SK-N-SH (cell line): ENCODE measurements at regions not wholly inside any gene's neighbourhood (a gene's known extent, or its start where the extent isn't known, plus 50 kb on each side); places are given as distances from the start of the nearest gene placed in this dataset.

Experiments used
- CTCF ChIA-PET: fragments of 300-600, 350-600 bp; formaldehyde crosslinking; extraction: SDS; loops from one replicate; lab custom pipeline; 2021; lab: Yijun Ruan, JAX
- POLR2A ChIA-PET: fragments of 350-600 bp; sonication (Branson Sonifier 250); formaldehyde crosslinking; extraction: SDS; loops from one replicate; lab custom pipeline; 2020; ENCODE audit warnings: antibody characterized with exemption, inconsistent platforms; lab: Yijun Ruan, JAX
- DNase-seq: peaks from one replicate; pipeline ENCODE4 v3.0.0; 2012
- H2AFZ ChIP-seq: fragments of 200-600 bp; sonication (generic); 2 replicates; pipeline ENCODE4 v1.8.1; 2016; ENCODE audit warnings: antibody characterized with exemption, mild to moderate bottlenecking, low read depth
- H3F3A ChIP-seq: fragments of 200-600 bp; sonication (generic); replicated peaks from 2 replicates; pipeline ENCODE3; 2016; ENCODE audit warnings: antibody characterized with exemption, mild to moderate bottlenecking; ENCODE audit not compliant: insufficient read depth
- H3K27ac ChIP-seq, 2 experiments: fragments of 200-500 bp in 1 of 2; fragments of 200-600 bp in 1 of 2; sonication (Bioruptor generic) in 1 of 2; sonication (generic), shearing (Covaris generic) in 1 of 2; 2 replicates each; pipeline versions ENCODE4 v1.5.1 to v1.6.1; 2014 to 2016; ENCODE audit warnings: low read depth in 2 of 2, inconsistent platforms in 1 of 2, low read length in 1 of 2, mild to moderate bottlenecking in 1 of 2, mixed read lengths in 1 of 2
- H3K27me3 ChIP-seq: fragments of 200-600 bp; sonication (generic), shearing (Covaris generic); 2 replicates; pipeline ENCODE4 v1.6.1; 2016; ENCODE audit warnings: mixed run types; ENCODE audit not compliant: insufficient read depth
- H3K36me3 ChIP-seq, 2 experiments: fragments of 200-500 bp in 1 of 2; fragments of 200-600 bp in 1 of 2; sonication (Bioruptor generic) in 1 of 2; sonication (generic) in 1 of 2; replicated peaks in 1 of 2; 2 replicates each; pipeline versions ENCODE3 to v1.5.1; 2014 to 2016; ENCODE audit warnings: low read length in 1 of 2, mild to moderate bottlenecking in 1 of 2; ENCODE audit not compliant: insufficient read depth in 2 of 2, control insufficient read depth in 1 of 2
- H3K4me1 ChIP-seq, 2 experiments: fragments of 200-500 bp in 1 of 2; fragments of 200-600 bp in 1 of 2; sonication (Bioruptor generic) in 1 of 2; sonication (generic), shearing (Covaris generic) in 1 of 2; 2 replicates each; pipeline versions ENCODE4 v1.5.1 to v1.6.1; 2014 to 2016; ENCODE audit warnings: low read depth in 1 of 2, low read length in 1 of 2, mixed run types in 1 of 2; ENCODE audit not compliant: insufficient read depth in 2 of 2, control insufficient read depth in 1 of 2
- H3K4me2 ChIP-seq: fragments of 200-600 bp; sonication (generic), shearing (Covaris generic); 2 replicates; pipeline ENCODE4 v1.6.1; 2017; ENCODE audit warnings: mixed run types
- H3K4me3 ChIP-seq, 2 experiments: fragments of 200-500 bp in 1 of 2; fragments of 200-600 bp in 1 of 2; sonication (Bioruptor generic) in 1 of 2; sonication (generic), shearing (Covaris generic) in 1 of 2; 2 replicates each; pipeline versions ENCODE4 v1.5.1 to v1.8.1; 2014 to 2016; ENCODE audit warnings: low read depth in 2 of 2, inconsistent platforms in 1 of 2, low read length in 1 of 2, mild to moderate bottlenecking in 1 of 2, mixed read lengths in 1 of 2, moderate library complexity in 1 of 2
- H3K79me2 ChIP-seq: fragments of 200-600 bp; sonication (generic); 2 replicates; pipeline ENCODE4 v1.8.1; 2017; ENCODE audit warnings: mild to moderate bottlenecking; ENCODE audit not compliant: insufficient read depth
- H3K9ac ChIP-seq: fragments of 200-600 bp; sonication (generic); 2 replicates; pipeline ENCODE4 v1.6.1; 2017; ENCODE audit warnings: mixed run types
- H3K9me2 ChIP-seq: fragments of 200-600 bp; sonication (generic); 2 replicates; pipeline ENCODE4 v1.6.1; 2017; ENCODE audit warnings: mixed run types
- H3K9me3 ChIP-seq: fragments of 200-600 bp; sonication (generic); 2 replicates; pipeline ENCODE4 v1.6.1; 2017; ENCODE audit warnings: mixed run types, mild to moderate bottlenecking, moderate library complexity
- H4K20me1 ChIP-seq: fragments of 200-600 bp; sonication (generic); 2 replicates; pipeline ENCODE4 v1.6.1; 2017; ENCODE audit warnings: mild to moderate bottlenecking, mixed run types; ENCODE audit not compliant: insufficient read depth
- CHD2 ChIP-seq: fragments of 150-350 bp; IDR thresholded peaks from 2 replicates; pipeline ENCODE4 v1.6.1; 2018; ENCODE audit warnings: low read length; ENCODE audit not compliant: partially characterized antibody
- EP300 ChIP-seq, 2 experiments: IDR thresholded peaks; 2 replicates each; pipeline versions ENCODE4 v1.4.0 to v1.6.1; 2012; ENCODE audit warnings: borderline replicate concordance in 1 of 2, low read depth in 1 of 2, low read length in 1 of 2
- FOXM1 ChIP-seq: IDR thresholded peaks from 2 replicates; pipeline ENCODE4 v1.4.0; 2012; ENCODE audit warnings: low read depth, mild to moderate bottlenecking
- GABPA ChIP-seq: IDR thresholded peaks from 2 replicates; pipeline ENCODE4 v1.4.0; 2012; ENCODE audit warnings: low read depth, mild to moderate bottlenecking
- IRF3 ChIP-seq: fragments of 150-350 bp; IDR thresholded peaks from 2 replicates; pipeline ENCODE4 v1.6.1; 2016; ENCODE audit warnings: mild to moderate bottlenecking, low read depth, low read length
- JUND ChIP-seq: IDR thresholded peaks from 2 replicates; pipeline ENCODE4 v1.4.0; 2012
- NRF1 ChIP-seq: IDR thresholded peaks from 2 replicates; pipeline ENCODE4 v1.6.1; 2012; ENCODE audit warnings: low read depth, mild to moderate bottlenecking, low read length
- PBX3 ChIP-seq: IDR thresholded peaks from 2 replicates; pipeline ENCODE4; 2012
- RCOR1 ChIP-seq: fragments of 150-350 bp; IDR thresholded peaks from 2 replicates; pipeline ENCODE4 v1.6.1; 2017; ENCODE audit warnings: antibody characterized with exemption, low read length
- RFX5 ChIP-seq: IDR thresholded peaks from 2 replicates; pipeline ENCODE4 v1.6.1; 2012; ENCODE audit warnings: mild to moderate bottlenecking, improper control_type of control experiment, low read length
- SIN3A ChIP-seq: IDR thresholded peaks from 2 replicates; pipeline ENCODE4 v1.6.1; 2012; ENCODE audit warnings: low read depth, mild to moderate bottlenecking, low read length, moderate library complexity, borderline replicate concordance
- TCF12 ChIP-seq: IDR thresholded peaks from 2 replicates; pipeline ENCODE4 v1.4.0; 2012
- WGBS: methylation state at CpG from one replicate; pipeline ENCODE4 v1.1.6; 2017; ENCODE audit warnings: low lambda C conversion rate; 5-methylcytosine and 5-hydroxymethylcytosine counted together
- TF ChIP-seq, protein P1 (sequence below): IDR thresholded peaks from 2 replicates; pipeline ENCODE4 v1.4.0; 2012; ENCODE audit warnings: low read depth

- Histone ChIP-seq H3K36me3 (no peaks in the 10 kb centered on the region), H3K27me3 (no peaks in the 10 kb centered on the region), H3K4me2 (no peak overlapping the region), H3K9me2 (no peaks in the 10 kb centered on the region), H3F3A (no peaks in the 10 kb centered on the region), H3K27ac (no peak overlapping the region), H3K9me3 (no peaks in the 10 kb centered on the region), H4K20me1 (no peaks in the 10 kb centered on the region), H3K9ac (no peak overlapping the region), H3K79me2 (no peaks in the 10 kb centered on the region), H2AFZ (no peak overlapping the region), H3K4me1 (no peaks in the 10 kb centered on the region; a peak in 2 of 4 replicates), H3K4me3 (no peak overlapping the region)
- ChIA-PET CTCF (no interaction called here), POLR2A (no interaction called here)
- TF ChIP-seq EP300 (IDR thresholded peaks at IDR 0.05; ENCODE audit: borderline replicate concordance in 1 of 2, low read depth in 1 of 2, low read length in 1 of 2) = no peak
- no peak for TF ChIP-seq PBX3
- TF ChIP-seq CHD2 = no peak
- no peak for TF ChIP-seq IRF3
- TF ChIP-seq RFX5 = no peak
- DNase-seq = no peak
- 82% methylated on average over 7 of the region's 17 CpGs for WGBS
Observed at GRCh38 chr5:171668097-171668412, 117.6 kb upstream of the SMIM23 start.

- no peaks in the 10 kb centered on the region for H3K79me2 ChIP-seq
- DNase-seq = no peak
- no peaks in the 10 kb centered on the region for H3F3A ChIP-seq
- no peaks in the 10 kb centered on the region for H3K36me3 ChIP-seq
- H3K9ac ChIP-seq = no peak overlapping the region
- TF ChIP-seq FOXM1 (no peak), PBX3 (no peak), SIN3A (no peak), NRF1 (no peak), TCF12 (no peak), CHD2 (no peak), JUND (no peak), GABPA (no peak), EP300 (IDR thresholded peaks at IDR 0.05; ENCODE audit: borderline replicate concordance in 1 of 2, low read depth in 1 of 2, low read length in 1 of 2) (no peak), RCOR1 (no peak)
- TF ChIP-seq, protein P1, sequence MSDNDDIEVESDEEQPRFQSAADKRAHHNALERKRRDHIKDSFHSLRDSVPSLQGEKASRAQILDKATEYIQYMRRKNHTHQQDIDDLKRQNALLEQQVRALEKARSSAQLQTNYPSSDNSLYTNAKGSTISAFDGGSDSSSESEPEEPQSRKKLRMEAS = no peak
- no peak overlapping the region for H3K4me3 ChIP-seq
- peaks cover 0 to 3% of the 10 kb centered on the region in 2 experiments; a peak in 2 of 4 replicates for H3K4me1 ChIP-seq
- no peak overlapping the region for H3K4me2 ChIP-seq
- no peaks in the 10 kb centered on the region for H4K20me1 ChIP-seq
- ChIA-PET POLR2A (no interaction called here), CTCF (interaction anchor here (1.1 to 1.3 kb wide), 3 partner anchors 25 to 251 kb away, joined by 4 read pairs; no protein-coding TSS in a partner anchor)
- H3K27ac ChIP-seq = no peak overlapping the region
- no peak overlapping the region for H2AFZ ChIP-seq
- H3K27me3 ChIP-seq = no peaks in the 10 kb centered on the region
- no peaks in the 10 kb centered on the region for H3K9me3 ChIP-seq
- no peaks in the 10 kb centered on the region for H3K9me2 ChIP-seq
Observed at GRCh38 chr5:171669571-171669970, 116.0 kb upstream of the SMIM23 start.
